WTC11 (cell line): ENCODE measurements at regions not wholly inside any gene's neighbourhood (a gene's known extent, or its start where the extent isn't known, plus 50 kb on each side); places are given as distances from the start of the nearest gene placed in this dataset.

Experiments used
- CTCF ChIP-seq: fragments of 200-600 bp; IDR thresholded peaks from 2 replicates; pipeline ENCODE4 v1.8.0; 2022; ENCODE audit warnings: antibody characterized with exemption
- JUN ChIP-seq: sonication (generic); formaldehyde crosslinking; IDR thresholded peaks from 2 replicates; pipeline ENCODE4 v1.8.0; 2023; ENCODE audit warnings: mild to moderate bottlenecking, missing genetic modification reagents

- TF ChIP-seq CTCF: no peak
- no peak for TF ChIP-seq JUN (CRISPR knock-in tag)
These were observed 886.7 kb downstream of the SUCLG1 start for GRCh38 chr2:83572400-83572799.
